COLO668 (cell line): ENCODE measurements at regions not wholly inside any gene's neighbourhood (a gene's known extent, or its start where the extent isn't known, plus 50 kb on each side); places are given as distances from the start of the nearest gene placed in this dataset.
"Not testable (repeated sequence)": the region's sequence is repeated elsewhere in the genome, so short reads cannot be mapped to it uniquely, and the experiment has no call there.

Experiments
- DNase-seq: peaks from one replicate; lab custom pipeline; 2025; ENCODE audit not compliant: unreplicated experiment; lab: John Stamatoyannopoulos, UW

GRCh38 chr15:57875347-57875746 is 168.8 kb downstream of the POLR2M start:
- no peak for DNase-seq

DNA sequence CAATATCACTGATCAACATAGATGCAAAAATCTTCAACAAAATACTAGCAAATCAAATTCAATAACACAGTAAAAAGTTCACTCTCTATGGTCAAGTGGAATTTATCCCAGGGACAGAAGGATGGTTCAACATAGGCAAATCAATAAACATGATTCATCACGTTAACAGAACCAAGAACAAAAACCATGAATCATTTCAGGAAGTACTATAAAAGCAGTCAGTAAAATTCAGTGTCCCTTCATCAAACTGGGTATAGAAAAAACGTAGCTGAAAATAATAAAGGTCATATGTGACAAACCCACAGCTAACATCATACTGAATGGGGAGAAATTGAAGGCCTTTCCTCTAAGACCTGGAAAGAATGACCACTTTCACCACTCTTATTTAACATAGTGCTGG is 172.1 kb downstream of the POLR2M start:
- no peak for DNase-seq

- DNase-seq, result no peak
Observed at GRCh38 chr15:57881361-57881760, 174.8 kb downstream of the POLR2M start.

- no peak for DNase-seq
Observed at GRCh38 chr15:57881972-57882371, 175.5 kb downstream of the POLR2M start.

DNA sequence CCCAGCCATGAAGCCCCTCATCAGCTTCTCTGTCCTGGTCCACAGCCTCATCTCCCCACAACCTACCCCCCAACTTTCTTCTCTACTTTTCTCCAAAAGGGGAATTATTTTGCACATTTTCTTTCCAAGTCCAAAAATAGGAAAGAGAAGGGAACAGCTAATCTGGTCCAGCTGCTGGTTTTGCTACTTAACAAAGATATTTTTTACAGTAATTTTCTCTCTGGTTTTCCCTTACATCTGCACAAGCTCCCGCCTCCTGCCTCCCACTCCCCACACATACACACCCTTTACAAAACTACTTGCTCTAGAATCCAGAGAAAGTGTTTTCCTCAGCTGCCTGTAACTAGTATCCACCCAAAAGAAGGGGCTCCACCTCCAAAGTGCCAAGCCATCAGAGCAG is 177.2 kb downstream of the POLR2M start:
- no peak for DNase-seq

DNA sequence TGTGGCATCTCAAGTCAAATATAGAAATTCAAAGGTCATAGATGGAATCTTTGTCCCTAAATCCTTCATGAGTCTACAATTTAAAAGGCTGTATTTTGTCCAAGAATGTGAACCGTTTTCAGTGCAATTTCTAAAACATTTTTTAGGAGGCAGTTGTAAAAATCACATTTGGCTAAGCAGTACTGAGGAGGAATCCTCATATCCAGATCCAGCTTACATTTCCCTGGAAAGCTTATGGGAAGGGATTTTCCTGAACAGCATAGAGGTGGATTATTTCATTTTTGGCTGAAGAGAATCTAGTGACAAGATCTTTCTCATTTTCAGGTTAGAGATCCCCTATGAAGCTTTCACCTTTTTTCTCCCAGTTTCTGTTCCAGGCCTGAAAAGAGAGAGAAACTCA is 178.4 kb downstream of the POLR2M start:
- no peak for DNase-seq

- DNase-seq, result no peak
Observed at GRCh38 chr15:57885435-57885834, 178.9 kb downstream of the POLR2M start.

DNA sequence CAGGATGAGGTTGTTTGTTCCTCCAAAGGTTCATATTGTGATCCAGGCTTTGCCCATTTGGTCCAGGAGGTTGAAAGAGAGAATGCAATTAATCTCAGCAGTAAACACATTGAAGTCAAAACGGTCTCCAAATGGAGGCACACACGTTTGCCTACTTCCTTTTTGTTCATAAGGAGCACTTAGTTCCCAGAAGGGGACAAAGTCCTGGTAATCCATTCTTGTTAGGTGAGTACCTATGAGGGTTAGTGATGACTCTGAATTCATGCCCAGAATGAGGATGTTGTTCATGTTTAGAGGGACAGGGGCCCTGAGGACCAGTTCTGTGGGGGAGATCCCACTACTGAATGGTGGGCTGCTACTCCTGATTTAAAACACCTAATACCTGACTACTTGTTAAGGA is 177.7 kb downstream of the ALDH1A2 start:
- no peak for DNase-seq

- no peak for DNase-seq
Observed at GRCh38 chr15:57890351-57890750, 175.2 kb downstream of the ALDH1A2 start.

- no peak for DNase-seq
Observed at GRCh38 chr15:57890878-57891277, 174.6 kb downstream of the ALDH1A2 start.

GRCh38 chr15:57892181-57892580 is 173.3 kb downstream of the ALDH1A2 start:
- DNase-seq, result no peak

DNA sequence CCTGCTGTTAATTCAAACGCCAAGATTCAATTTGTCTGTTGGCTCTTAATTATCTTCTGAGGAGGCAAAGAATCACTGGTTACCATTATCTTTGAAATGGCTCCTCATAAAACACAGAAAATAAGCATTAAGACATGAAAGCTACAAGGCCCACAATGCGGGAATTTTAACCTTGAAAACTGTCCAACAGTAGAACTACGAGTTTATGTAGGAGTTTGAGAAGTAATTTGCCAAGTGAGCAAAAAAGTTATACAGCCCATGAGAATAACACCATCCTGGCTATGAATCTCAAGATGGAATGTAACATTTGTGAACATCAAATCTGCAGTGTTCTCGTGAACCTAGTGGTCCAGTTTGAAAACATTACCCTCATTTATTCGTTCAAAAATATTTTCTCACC is 172.5 kb downstream of the ALDH1A2 start:
- no peak for DNase-seq

GRCh38 chr15:57895291-57895690 is 170.2 kb downstream of the ALDH1A2 start:
- no peak for DNase-seq

GRCh38 chr15:57896114-57896513 is 169.4 kb downstream of the ALDH1A2 start:
- no peak for DNase-seq

DNA sequence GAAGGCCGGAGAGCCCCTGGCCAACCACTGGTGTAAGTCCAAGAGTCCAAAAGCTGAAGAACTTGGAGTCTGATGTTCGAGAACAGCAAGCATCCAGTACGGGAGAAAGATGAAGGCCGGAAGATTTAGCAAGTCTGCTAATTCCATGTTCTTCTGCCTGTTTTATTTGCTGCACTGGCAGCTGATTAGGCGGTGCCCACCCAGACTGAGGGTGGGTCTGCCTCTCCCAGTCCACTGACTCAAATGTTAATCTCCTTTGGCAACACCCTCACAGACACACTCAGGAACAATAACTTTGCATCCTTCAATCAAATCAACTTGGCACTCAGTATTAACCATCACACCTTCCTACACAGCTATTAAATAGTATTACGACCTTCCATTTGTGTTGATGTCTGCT is 168.6 kb downstream of the ALDH1A2 start:
- not testable (repeated sequence) for DNase-seq

GRCh38 chr15:57897870-57898269 is 167.6 kb downstream of the ALDH1A2 start:
- no peak for DNase-seq

DNA sequence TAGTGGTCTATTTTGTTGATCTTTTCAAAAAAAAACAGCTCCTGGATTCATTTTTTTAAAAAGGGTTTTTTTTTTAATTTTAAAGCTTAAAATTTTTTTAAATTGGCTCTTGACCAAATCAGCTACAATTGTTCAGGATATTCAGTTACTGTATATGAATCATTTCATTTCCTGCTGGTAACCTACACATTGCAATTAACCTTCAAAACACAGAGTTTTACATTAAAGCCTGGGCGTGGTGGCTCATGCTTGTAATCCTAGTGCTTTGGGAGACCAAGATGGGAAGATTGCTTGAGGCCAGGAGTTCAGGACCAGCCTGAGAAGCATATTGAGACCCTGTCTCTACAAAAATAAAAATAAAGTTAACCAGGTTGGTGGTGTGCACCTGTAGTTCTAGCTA is 163.4 kb downstream of the ALDH1A2 start:
- DNase-seq, result no peak
